ENCODE measurements at regions not wholly inside any gene's neighbourhood (a gene's known extent, or its start where the extent isn't known, plus 50 kb on each side); places are given as distances from the start of the nearest gene placed in this dataset.

GRCh38 chr1:68340951-68341350, 108.6 kb upstream of the WLS start:
- H3K36me3 ChIP-seq (ENCODE audit: control insufficient read depth, insufficient read depth, low read length) = no peaks in the 10 kb centered on the region
- H2BK5ac ChIP-seq (ENCODE audit: low read depth, low read length, poor library complexity, severe bottlenecking) = no peak overlapping the region
- H4K91ac ChIP-seq (ENCODE audit: insufficient read depth, low read depth, low read length) = no peak overlapping the region
- in situ Hi-C loops (cut with MboI; ENCODE audit: low sequenced_read_pairs) = loop anchor here (5.0 to 10.0 kb wide), 2 partner anchors 219 to 486 kb away; no protein-coding TSS in a partner anchor
- H2BK120ac ChIP-seq (ENCODE audit: low read depth, low read length) = no peak overlapping the region
- 82% methylated on average over 2 of the region's 5 CpGs; no CpG with 5 or more reads in 1 of the 2 experiments for WGBS, 2 experiments (ENCODE audit: extremely low coverage in 2 of 2, insufficient read length in 1 of 2)
- no peak overlapping the region for H3K4ac ChIP-seq (ENCODE audit: low read depth, low read length)
- intact Hi-C loops (cut with micrococcal nuclease) = loop anchor here (5.0 to 10.0 kb wide), 2 partner anchors 169 to 576 kb away; no protein-coding TSS in a partner anchor
- no peaks in the 10 kb centered on the region for H4K20me1 ChIP-seq (ENCODE audit: insufficient read depth, low read length)
- no peak overlapping the region for H2BK20ac ChIP-seq (ENCODE audit: low read depth, low read length)
- H3K4me2 ChIP-seq (ENCODE audit: low read depth, low read length) = no peak overlapping the region
- POLR2A ChIA-PET (ENCODE audit: unreplicated experiment) = no interaction called here
- no peaks in the 10 kb centered on the region for H3K9me3 ChIP-seq (ENCODE audit: control insufficient read depth, insufficient read depth, low read length)
- no TSS peak for BruUV-seq (replicated peaks)
- H3K27me3 ChIP-seq (ENCODE audit: control insufficient read depth, insufficient read depth, low read length) = no peaks in the 10 kb centered on the region
- H2BK15ac ChIP-seq (ENCODE audit: low read depth, low read length) = no peak overlapping the region
- ATAC-seq (ENCODE audit: low read depth) (no peak), DNase-seq (no peak)
- H3K56ac ChIP-seq (ENCODE audit: extremely low read depth, insufficient read depth, low read length) = no peak overlapping the region
- H3K18ac ChIP-seq (ENCODE audit: low read depth, low read length) = no peak overlapping the region
- no peak for TF ChIP-seq MAFK (IDR thresholded peaks at IDR 0.05; ENCODE audit: low read depth, low read length)
- no peak for TF ChIP-seq FOS (IDR thresholded peaks at IDR 0.05; ENCODE audit: low read depth, low read length)
- no peak for TF ChIP-seq USF2 (IDR thresholded peaks at IDR 0.05; ENCODE audit: low read depth, low read length)
- TF ChIP-seq NFE2L2 (IDR thresholded peaks at IDR 0.05; ENCODE audit: low read depth, low read length) = no peak
- TF ChIP-seq RFX5 (IDR thresholded peaks at IDR 0.05; ENCODE audit: low read depth, low read length) = no peak
- TF ChIP-seq MAZ (IDR thresholded peaks at IDR 0.05; ENCODE audit: borderline replicate concordance, low read depth, low read length) = no peak
- TF ChIP-seq CTCF (conservative IDR thresholded peaks at IDR 0.05; ENCODE audit: low read depth, low read length) = no peak
- CTCF ChIA-PET = no interaction called here
- no peak overlapping the region for H2AK5ac ChIP-seq (ENCODE audit: low read depth, low read length)
- no peak overlapping the region for H2AK9ac ChIP-seq (replicated peaks; ENCODE audit: low read depth, low read length, poor library complexity)
- no peak overlapping the region for H3K23ac ChIP-seq (ENCODE audit: low read depth, low read length)
- H3K27ac ChIP-seq (ENCODE audit: insufficient read depth, low read length) = no peak overlapping the region
- no peak overlapping the region for H3K4me3 ChIP-seq (ENCODE audit: insufficient read depth, low read depth, low read length)
- no peak overlapping the region for H4K5ac ChIP-seq (ENCODE audit: low read depth, low read length)
- H3K79me1 ChIP-seq (ENCODE audit: low read depth in 1 of 2, low read length in 2 of 2) = no peaks in the 10 kb centered on the region
- no peak overlapping the region for H2AFZ ChIP-seq (replicated peaks; ENCODE audit: low read length, poor library complexity)
- H3K9me1 ChIP-seq (ENCODE audit: insufficient read depth, low read length) = no peaks in the 10 kb centered on the region
- H3K9ac ChIP-seq (ENCODE audit: low read depth, low read length) = no peak overlapping the region
- peaks cover 6% of the 10 kb centered on the region for H3K4me1 ChIP-seq (ENCODE audit: control insufficient read depth, insufficient read depth, low read length)
- no peak overlapping the region for H4K8ac ChIP-seq (ENCODE audit: low read depth in 2 of 2, low read length in 2 of 2)
- dilution Hi-C loops (cut with HindIII; ENCODE audit: low sequenced_read_pairs, unreplicated experiment) = no loop called here
- no peak overlapping the region for H3K14ac ChIP-seq (replicated peaks; ENCODE audit: low read depth, low read length)

Data from IMR-90 (cell line).